ENCODE measurements at regions not wholly inside any gene's neighbourhood (a gene's known extent, or its start where the extent isn't known, plus 50 kb on each side); places are given as distances from the start of the nearest gene placed in this dataset.

DNA sequence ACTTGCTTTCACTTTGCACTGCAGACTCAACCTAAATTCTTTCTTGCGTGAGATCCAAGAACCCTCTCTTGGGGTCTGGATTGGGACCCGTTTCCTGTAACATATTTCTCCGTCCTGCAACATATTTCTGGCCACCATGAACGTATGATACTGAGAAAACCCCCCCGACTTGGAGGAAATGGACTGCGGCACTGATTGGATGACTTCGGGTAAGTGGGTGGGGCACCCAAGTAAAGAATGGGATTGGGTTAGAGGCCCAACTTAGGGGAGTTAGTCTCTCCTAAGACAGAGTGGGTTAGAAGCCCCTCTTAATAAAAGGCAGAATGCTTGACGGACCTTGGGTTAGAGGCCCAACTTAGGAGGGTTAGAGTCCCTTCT lies 690.4 kb downstream of the UQCRFS1 start:
- Histone ChIP-seq H3K27me3 (no peaks in the 10 kb centered on the region), H3K4me1 (no peaks in the 10 kb centered on the region), H3K9me3 (no peaks in the 10 kb centered on the region), H3K27ac (no peak overlapping the region), H3K4me3 (no peak overlapping the region), H3K36me3 (no peaks in the 10 kb centered on the region)
- TF ChIP-seq POLR2AphosphoS5 (IDR thresholded peaks at IDR 0.05), result no peak
- no peak for TF ChIP-seq POLR2A (IDR thresholded peaks at IDR 0.05)
- TF ChIP-seq CTCF (IDR thresholded peaks at IDR 0.05), result no peak
- TF ChIP-seq EP300 (IDR thresholded peaks at IDR 0.05), result no peak
- intact Hi-C loops (cut with DNase I), result no loop called here
- WGBS, 2 donors, result 91 to 92% methylated on average over 8 of the region's 8 CpGs
- no peak for DNase-seq

GRCh38 chr19:28521614-28522544 lies 691.1 kb downstream of the UQCRFS1 start:
- H3K27me3 ChIP-seq, result no peaks in the 10 kb centered on the region
- no peak for TF ChIP-seq EP300 (IDR thresholded peaks at IDR 0.05)
- no peak for TF ChIP-seq CTCF (IDR thresholded peaks at IDR 0.05)
- 69 to 83% methylated on average over 9 of the region's 9 CpGs for WGBS, 2 donors
- intact Hi-C loops (cut with DNase I), result no loop called here
- no peak overlapping the region for H3K27ac ChIP-seq
- no peaks in the 10 kb centered on the region for H3K36me3 ChIP-seq
- no peak for DNase-seq
- H3K4me1 ChIP-seq, result no peaks in the 10 kb centered on the region
- no peaks in the 10 kb centered on the region for H3K9me3 ChIP-seq
- no peak overlapping the region for H3K4me3 ChIP-seq

DNA sequence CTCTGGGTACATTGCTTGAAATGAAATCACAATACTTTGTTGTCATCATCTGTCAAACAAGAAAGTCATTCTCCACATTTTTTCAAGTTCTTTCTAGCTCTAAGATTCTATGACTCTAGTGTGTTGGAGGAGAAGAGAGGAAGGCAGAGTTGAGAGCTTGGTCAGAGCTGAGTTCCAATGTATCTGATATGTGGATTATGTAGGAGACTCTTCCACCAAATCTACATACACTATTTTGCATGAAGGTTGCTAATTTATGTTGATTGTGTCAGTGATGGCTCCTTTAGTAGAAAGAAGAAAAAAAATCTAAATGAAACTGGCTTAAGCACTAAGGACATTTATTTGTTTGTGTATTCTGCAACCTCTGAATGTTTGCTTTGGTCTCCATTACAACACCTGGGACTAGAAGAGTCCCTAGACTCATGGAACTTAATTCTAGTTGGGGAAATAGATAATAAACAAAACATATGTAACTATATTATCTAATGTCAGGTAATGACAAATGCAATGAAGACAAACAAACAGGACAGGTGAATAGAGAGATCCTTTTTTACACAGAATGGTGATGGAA lies 691.9 kb downstream of the UQCRFS1 start:
- H3K27me3 ChIP-seq, result no peaks in the 10 kb centered on the region
- DNase-seq, result no peak
- intact Hi-C loops (cut with DNase I), result no loop called here
- H3K4me1 ChIP-seq, result no peaks in the 10 kb centered on the region
- H3K4me3 ChIP-seq, result no peak overlapping the region
- H3K9me3 ChIP-seq, result no peaks in the 10 kb centered on the region
- no peak overlapping the region for H3K27ac ChIP-seq
- TF ChIP-seq POLR2AphosphoS5 (IDR thresholded peaks at IDR 0.05) (no peak), CTCF (IDR thresholded peaks at IDR 0.05) (no peak), POLR2A (IDR thresholded peaks at IDR 0.05) (no peak), EP300 (IDR thresholded peaks at IDR 0.05) (no peak)
- H3K36me3 ChIP-seq, result no peaks in the 10 kb centered on the region

DNA sequence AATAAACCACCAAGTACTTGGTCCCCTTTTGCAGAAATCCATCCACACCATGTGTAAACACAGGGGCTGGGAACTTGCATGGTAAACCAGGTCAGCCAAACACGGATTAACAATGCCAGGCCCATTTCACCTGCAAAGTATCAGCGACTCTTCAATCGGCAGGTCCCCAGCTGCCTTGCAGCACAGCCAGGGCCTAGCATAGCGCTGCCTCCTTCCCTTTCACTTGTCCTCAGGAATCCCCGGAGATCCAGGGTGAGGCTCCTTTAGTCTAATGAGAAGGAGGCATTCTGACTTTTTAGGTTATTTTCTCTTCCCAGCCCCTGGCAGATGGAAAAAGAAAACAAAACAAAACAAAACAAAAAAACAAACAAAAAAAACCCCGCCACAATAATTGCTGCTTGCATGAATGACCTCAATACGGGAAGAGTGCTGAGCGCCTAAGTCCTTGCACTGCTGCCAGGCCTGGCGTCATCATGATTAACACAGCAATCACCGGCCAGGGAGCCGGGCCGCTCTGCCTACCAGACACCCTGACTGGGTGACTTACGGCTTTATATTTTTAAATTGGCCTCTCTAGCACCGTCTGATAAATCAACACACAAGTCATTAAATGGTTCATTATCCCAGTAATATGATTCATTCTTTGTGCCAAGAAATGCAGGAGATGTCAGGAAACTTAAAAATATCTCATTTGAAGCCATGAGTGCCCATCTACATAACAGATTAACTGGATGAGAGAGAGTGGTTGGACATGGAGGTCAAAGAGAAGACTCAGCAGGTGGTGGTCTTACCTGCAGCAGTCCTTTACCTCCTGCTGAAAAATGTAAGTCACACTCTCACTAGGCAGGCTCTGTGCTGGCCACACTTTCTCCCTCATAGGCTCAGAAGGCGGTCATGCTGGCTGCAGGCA lies 692.7 kb downstream of the UQCRFS1 start:
- WGBS, 2 donors, result 83 to 85% methylated on average over 15 of the region's 15 CpGs
- Histone ChIP-seq H3K36me3 (no peaks in the 10 kb centered on the region), H3K27me3 (no peaks in the 10 kb centered on the region), H3K4me1 (no peaks in the 10 kb centered on the region), H3K4me3 (no peak overlapping the region), H3K27ac (no peak overlapping the region), H3K9me3 (no peaks in the 10 kb centered on the region)
- intact Hi-C loops (cut with DNase I), result no loop called here
- no peak for DNase-seq
- TF ChIP-seq CTCF (IDR thresholded peaks at IDR 0.05) (no peak), EP300 (IDR thresholded peaks at IDR 0.05) (no peak), POLR2A (IDR thresholded peaks at IDR 0.05) (no peak), POLR2AphosphoS5 (IDR thresholded peaks at IDR 0.05) (no peak)

Data from sigmoid colon (tissue), 6 donors.